ENCODE measurements at regions not wholly inside any gene's neighbourhood (a gene's known extent, or its start where the extent isn't known, plus 50 kb on each side); places are given as distances from the start of the nearest gene placed in this dataset.
"Not testable (repeated sequence)": the region's sequence is repeated elsewhere in the genome, so short reads cannot be mapped to it uniquely, and the experiment has no call there.

- no peak for DNase-seq
Observed at GRCh38 chr17:77792626-77793025, 165.9 kb upstream of the TNRC6C start.

GRCh38 chr17:77793146-77793970 is 165.1 kb upstream of the TNRC6C start:
- DNase-seq: no peak

GRCh38 chr17:77793971-77794235 is 164.6 kb upstream of the TNRC6C start:
- DNase-seq: no peak

- no peak for DNase-seq
Observed at GRCh38 chr17:77794846-77795245, 163.7 kb upstream of the TNRC6C start.

GRCh38 chr17:77795685-77796084 is 162.8 kb upstream of the TNRC6C start:
- no peak for DNase-seq

GRCh38 chr17:77796176-77796860 is 162.2 kb upstream of the TNRC6C start:
- peak; percentile 24 for DNase-seq

- DNase-seq: no peak
Observed at GRCh38 chr17:77798031-77798430, 160.5 kb upstream of the TNRC6C start.

- no peak for DNase-seq
Observed at GRCh38 chr17:77798481-77798880, 160.0 kb upstream of the TNRC6C start.

- DNase-seq: no peak
Observed at GRCh38 chr17:77800816-77801215, 157.7 kb upstream of the TNRC6C start.

GRCh38 chr17:77801545-77802332 is 156.8 kb upstream of the TNRC6C start:
- no peak for DNase-seq

GRCh38 chr17:77802333-77802615 is 156.2 kb upstream of the TNRC6C start:
- no peak for DNase-seq

GRCh38 chr17:77802811-77803220 is 155.7 kb upstream of the TNRC6C start:
- DNase-seq: no peak

- DNase-seq: no peak
Observed at GRCh38 chr17:77803726-77804125, 154.8 kb upstream of the TNRC6C start.

GRCh38 chr17:77804796-77805426 is 153.6 kb upstream of the TNRC6C start:
- DNase-seq: no peak

- not testable (repeated sequence) for DNase-seq
Observed at GRCh38 chr17:77805970-77806369, 152.5 kb upstream of the TNRC6C start.

- DNase-seq: no peak
Observed at GRCh38 chr17:77807051-77807745, 151.3 kb upstream of the TNRC6C start.

- DNase-seq: no peak
Observed at GRCh38 chr17:77807746-77808441, 150.6 kb upstream of the TNRC6C start.

- no peak for DNase-seq
Observed at GRCh38 chr17:77808686-77809425, 149.6 kb upstream of the TNRC6C start.

- no peak for DNase-seq
Observed at GRCh38 chr17:77809814-77810213, 148.7 kb upstream of the TNRC6C start.

- DNase-seq: no peak
Observed at GRCh38 chr17:77810536-77810935, 148.0 kb upstream of the TNRC6C start.

- DNase-seq: no peak
Observed at GRCh38 chr17:77811521-77811920, 147.0 kb upstream of the TNRC6C start.

Measured in NCI-H226 (cell line).